Adrenal gland (tissue), 5 donors: ENCODE measurements at regions not wholly inside any gene's neighbourhood (a gene's known extent, or its start where the extent isn't known, plus 50 kb on each side); places are given as distances from the start of the nearest gene placed in this dataset.

ENCODE experiments used
- POLR2A ChIP-seq, 2 donors: fragments of 450-650 bp; IDR thresholded peaks; one replicate each; pipeline ENCODE4 v1.6.1; 2017; ENCODE audit warnings: antibody characterized with exemption in 2 of 2, mild to moderate bottlenecking in 2 of 2, moderate library complexity in 1 of 2
- TF ChIP-seq, protein P1 (sequence below), 6 experiments: fragments of 450-650 bp in 4 of 6; fragments of 200-600 bp in 2 of 6; sonication (generic) in 1 of 6; IDR thresholded peaks; 1 replicate in 5 of 6; 2 replicates in 1 of 6; pipeline versions ENCODE4 v1.5.1 to v1.8.0; 2016 to 2021; ENCODE audit warnings: antibody characterized with exemption in 6 of 6, mild to moderate bottlenecking in 2 of 6, moderate library complexity in 1 of 6
- donor health status: DM: no; HTN: no; CAD: no.

DNA sequence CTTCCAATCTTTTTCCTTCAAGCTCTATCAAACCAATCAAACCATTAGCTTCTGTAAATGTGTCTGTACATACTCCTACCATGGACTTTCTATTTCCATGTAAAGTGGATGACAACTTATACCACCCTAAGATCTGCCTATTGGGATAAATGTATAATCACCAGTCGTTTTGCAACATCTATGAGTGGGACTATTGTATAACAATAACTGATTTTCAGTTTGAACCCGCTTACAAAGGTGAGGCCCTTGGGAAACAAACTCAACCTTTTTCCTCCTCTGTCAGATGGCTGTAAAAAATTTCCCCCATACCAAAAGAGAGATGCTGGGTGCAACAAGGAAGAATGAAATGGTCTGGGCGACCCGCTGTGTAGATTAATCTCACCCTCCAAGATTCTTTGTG lies 399.1 kb upstream of the ADAMTS5 start:
- TF ChIP-seq, protein P1, sequence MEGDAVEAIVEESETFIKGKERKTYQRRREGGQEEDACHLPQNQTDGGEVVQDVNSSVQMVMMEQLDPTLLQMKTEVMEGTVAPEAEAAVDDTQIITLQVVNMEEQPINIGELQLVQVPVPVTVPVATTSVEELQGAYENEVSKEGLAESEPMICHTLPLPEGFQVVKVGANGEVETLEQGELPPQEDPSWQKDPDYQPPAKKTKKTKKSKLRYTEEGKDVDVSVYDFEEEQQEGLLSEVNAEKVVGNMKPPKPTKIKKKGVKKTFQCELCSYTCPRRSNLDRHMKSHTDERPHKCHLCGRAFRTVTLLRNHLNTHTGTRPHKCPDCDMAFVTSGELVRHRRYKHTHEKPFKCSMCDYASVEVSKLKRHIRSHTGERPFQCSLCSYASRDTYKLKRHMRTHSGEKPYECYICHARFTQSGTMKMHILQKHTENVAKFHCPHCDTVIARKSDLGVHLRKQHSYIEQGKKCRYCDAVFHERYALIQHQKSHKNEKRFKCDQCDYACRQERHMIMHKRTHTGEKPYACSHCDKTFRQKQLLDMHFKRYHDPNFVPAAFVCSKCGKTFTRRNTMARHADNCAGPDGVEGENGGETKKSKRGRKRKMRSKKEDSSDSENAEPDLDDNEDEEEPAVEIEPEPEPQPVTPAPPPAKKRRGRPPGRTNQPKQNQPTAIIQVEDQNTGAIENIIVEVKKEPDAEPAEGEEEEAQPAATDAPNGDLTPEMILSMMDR (IDR thresholded peaks at IDR 0.05): no peak
- no peak for TF ChIP-seq POLR2A (IDR thresholded peaks at IDR 0.05)
